ENCODE measurements at regions not wholly inside any gene's neighbourhood (a gene's known extent, or its start where the extent isn't known, plus 50 kb on each side); places are given as distances from the start of the nearest gene placed in this dataset.
"Not testable (repeated sequence)": the region's sequence is repeated elsewhere in the genome, so short reads cannot be mapped to it uniquely, and the experiment has no call there.

DNA sequence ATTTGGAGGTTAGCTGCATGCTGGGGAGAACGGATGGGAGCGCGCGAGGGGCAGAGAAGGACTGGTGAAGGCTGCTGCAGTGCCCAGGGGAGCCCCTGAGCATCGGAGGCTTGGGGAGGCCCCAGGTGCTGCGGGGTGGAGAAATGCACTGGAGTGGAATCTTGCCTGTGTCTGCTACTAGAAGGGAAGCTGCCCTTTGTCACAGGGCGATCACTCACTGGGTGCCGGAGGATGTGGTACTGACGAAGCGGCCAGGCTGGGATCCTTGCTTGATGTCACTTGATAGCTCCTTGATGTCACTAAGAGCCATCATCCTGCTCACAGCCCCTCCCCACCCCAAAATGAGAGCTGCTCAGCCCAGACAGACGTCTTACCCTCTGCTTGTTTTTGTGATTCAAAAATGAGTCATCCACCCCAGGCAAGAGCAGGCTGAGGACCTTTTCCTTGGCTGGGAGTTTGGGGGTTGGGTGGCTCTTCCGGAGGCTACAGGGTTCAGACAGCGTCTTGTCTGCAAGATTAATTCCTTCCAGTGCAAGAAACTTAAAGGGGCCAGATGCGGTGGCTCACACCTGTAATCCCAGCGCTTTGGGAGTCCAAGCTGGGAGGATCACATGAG is 62.6 kb upstream of the PMEPA1 start:
- Histone ChIP-seq H3K9me3 (replicated peaks in 1 of 3) (no peaks in the 10 kb centered on the region), H3K4me1 (replicated peaks in 1 of 2) (no peaks in the 10 kb centered on the region), H3K4me3 (no peak overlapping the region), H3K27me3 (no peaks in the 10 kb centered on the region), H3K36me3 (replicated peaks in 1 of 2) (no peaks in the 10 kb centered on the region), H3K27ac (no peak overlapping the region)
- intact Hi-C loops (cut with DNase I) = no loop called here
- no peak for TF ChIP-seq CTCF (IDR thresholded peaks at IDR 0.05)
- TF ChIP-seq POLR2A (IDR thresholded peaks at IDR 0.05) = no peak
- DNase-seq = peak in 1 of 7 donors; percentile 36
- 51 to 57% (median 53%) methylated on average over 15 of the region's 15 CpGs for WGBS, 4 donors

GRCh38 chr20:57770852-57771720 is 61.3 kb upstream of the PMEPA1 start:
- DNase-seq = no peak
- Histone ChIP-seq H3K4me3 (no peak overlapping the region), H3K27ac (no peak overlapping the region), H3K9me3 (replicated peaks in 1 of 3) (no peaks in the 10 kb centered on the region), H3K36me3 (replicated peaks in 1 of 2) (no peaks in the 10 kb centered on the region), H3K4me1 (replicated peaks in 1 of 2) (no peaks in the 10 kb centered on the region), H3K27me3 (no peaks in the 10 kb centered on the region)
- TF ChIP-seq CTCF (IDR thresholded peaks at IDR 0.05) (no peak), POLR2A (IDR thresholded peaks at IDR 0.05) (no peak)
- intact Hi-C loops (cut with DNase I) = no loop called here
- WGBS, 4 donors = 81 to 82% (median 81%) methylated on average over 15 of the region's 15 CpGs

DNA sequence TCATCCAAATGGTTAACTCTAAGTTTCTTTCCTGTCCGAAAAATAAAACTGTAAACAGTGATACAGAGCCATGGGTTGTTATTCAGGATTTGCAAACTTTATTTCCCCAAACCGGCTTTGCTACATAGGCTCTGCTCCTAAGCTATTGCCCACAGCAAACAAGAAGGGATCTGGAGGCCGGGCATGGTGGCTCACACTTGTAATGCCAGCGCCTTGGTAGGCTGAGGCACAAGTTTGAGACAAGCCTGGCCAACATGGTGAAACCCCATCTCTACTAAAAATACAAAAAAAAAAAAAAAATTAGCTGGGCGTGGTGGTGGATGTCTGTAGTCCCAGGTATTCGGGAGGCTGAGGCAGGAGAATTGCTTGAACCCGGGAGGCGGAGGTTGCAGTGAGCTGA is 60.6 kb upstream of the PMEPA1 start:
- H3K27ac ChIP-seq; H3K27me3 ChIP-seq; intact Hi-C loops (cut with DNase I); H3K4me1 ChIP-seq (replicated peaks in 1 of 2); DNase-seq; H3K4me3 ChIP-seq; H3K9me3 ChIP-seq (replicated peaks in 1 of 3); H3K36me3 ChIP-seq (replicated peaks in 1 of 2): not testable (repeated sequence)
- 78 to 85% (median 83%) methylated on average over 8 of the region's 8 CpGs for WGBS, 4 donors

GRCh38 chr20:57769756-57770155 is 59.9 kb upstream of the PMEPA1 start:
- H3K9me3 ChIP-seq (replicated peaks in 1 of 3) = no peaks in the 10 kb centered on the region
- no peak overlapping the region for H3K4me3 ChIP-seq
- WGBS, 4 donors = 58 to 66% (median 65%) methylated on average over 5 of the region's 5 CpGs
- no peaks in the 10 kb centered on the region for H3K36me3 ChIP-seq (replicated peaks in 1 of 2)
- no peak for TF ChIP-seq CTCF (IDR thresholded peaks at IDR 0.05)
- no peak for TF ChIP-seq POLR2A (IDR thresholded peaks at IDR 0.05)
- intact Hi-C loops (cut with DNase I) = no loop called here
- no peaks in the 10 kb centered on the region for H3K4me1 ChIP-seq (replicated peaks in 1 of 2)
- no peak overlapping the region for H3K27ac ChIP-seq
- no peak for DNase-seq
- H3K27me3 ChIP-seq = no peaks in the 10 kb centered on the region
